Calu3 (cell line): ENCODE measurements at regions not wholly inside any gene's neighbourhood (a gene's known extent, or its start where the extent isn't known, plus 50 kb on each side); places are given as distances from the start of the nearest gene placed in this dataset.

ENCODE experiments used
- BruUV-seq: library from RNA; stranded (reverse); fragments of 400-500 nt; replicated peaks from 2 replicates; lab custom pipeline; 2021; lab: Mats Ljungman, UMichigan
- CTCF ChIA-PET: fragments of 300-600 bp; sonication (Branson Sonifier 250); formaldehyde crosslinking; loops from one replicate; lab custom pipeline; 2022; ENCODE audit warnings: antibody characterized with exemption; lab: Charles Lee
- DNase-seq: peaks from one replicate; pipeline ENCODE4 v3.0.0; 2022
- H3K27ac Mint-ChIP-seq: one replicate; pipeline ENCODE4 v1.8.0; 2022; ENCODE audit warnings: mixed read lengths; ENCODE audit not compliant: unreplicated experiment
- H3K27me3 Mint-ChIP-seq: one replicate; pipeline ENCODE4 v1.8.0; 2022; ENCODE audit warnings: mixed read lengths; ENCODE audit not compliant: unreplicated experiment
- H3K36me3 Mint-ChIP-seq: one replicate; pipeline ENCODE4 v1.8.0; 2022; ENCODE audit warnings: mild to moderate bottlenecking, moderate library complexity, mixed read lengths; ENCODE audit not compliant: insufficient read depth, unreplicated experiment
- H3K4me1 Mint-ChIP-seq: one replicate; pipeline ENCODE4 v1.8.0; 2022; ENCODE audit warnings: mild to moderate bottlenecking, low read depth, mixed read lengths; ENCODE audit not compliant: unreplicated experiment
- H3K4me3 Mint-ChIP-seq: one replicate; pipeline ENCODE4 v1.8.0; 2022; ENCODE audit warnings: mild to moderate bottlenecking, low read depth, moderate library complexity, mixed read lengths; ENCODE audit not compliant: unreplicated experiment
- H3K9me3 Mint-ChIP-seq: one replicate; pipeline ENCODE4 v1.8.0; 2022; ENCODE audit warnings: low read depth, mixed read lengths; ENCODE audit not compliant: unreplicated experiment
- intact Hi-C: fragments of 100-400 bp; cut with micrococcal nuclease; formaldehyde crosslinking; loops from one replicate; pipeline ENCODE4 v1.10.0; 2022; ENCODE audit not compliant: unreplicated experiment
- TF ChIP-seq, protein P1 (sequence below): fragments of 200-600 bp; IDR thresholded peaks from one replicate; pipeline ENCODE4 v1.8.0; 2022; ENCODE audit warnings: antibody characterized with exemption; ENCODE audit not compliant: unreplicated experiment

DNA sequence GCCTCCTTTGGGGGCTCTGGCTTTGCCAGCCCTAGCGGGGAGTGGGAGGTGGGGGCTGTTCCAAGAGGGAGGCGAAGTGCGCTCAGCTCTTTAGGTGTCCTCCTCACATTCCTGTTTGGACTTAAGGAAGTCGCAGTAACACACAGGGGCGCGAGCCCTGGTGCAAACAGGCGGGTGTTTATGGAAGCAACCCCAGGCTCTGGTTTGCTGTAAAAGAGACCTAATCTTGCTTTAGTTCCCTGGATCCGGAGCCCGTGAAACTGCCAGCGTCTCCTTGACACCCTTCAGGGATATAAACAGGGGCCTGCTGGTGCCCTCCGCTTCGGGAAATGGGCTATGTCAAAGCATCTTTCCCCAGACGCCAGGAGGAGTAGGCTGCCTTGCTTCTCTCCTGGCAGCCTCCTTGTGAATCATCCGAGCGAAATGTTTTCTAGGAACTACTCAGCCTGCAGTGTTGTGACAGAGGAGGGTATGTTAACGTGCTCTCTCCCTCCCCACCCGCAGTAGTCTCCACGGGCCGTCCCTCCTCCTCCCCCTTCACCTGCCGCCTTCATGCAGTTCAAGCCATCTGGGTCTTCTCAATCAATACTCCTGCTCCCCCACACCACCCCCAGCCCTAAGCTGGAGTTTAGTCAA is 168.0 kb upstream of the LRFN2 start:
- Mint-ChIP-seq H3K36me3 (no peaks in the 10 kb centered on the region), H3K4me3 (no peak overlapping the region), H3K27ac (no peak overlapping the region), H3K4me1 (no peaks in the 10 kb centered on the region), H3K27me3 (peaks cover 68% of the 10 kb centered on the region), H3K9me3 (no peaks in the 10 kb centered on the region)
- TF ChIP-seq, protein P1, sequence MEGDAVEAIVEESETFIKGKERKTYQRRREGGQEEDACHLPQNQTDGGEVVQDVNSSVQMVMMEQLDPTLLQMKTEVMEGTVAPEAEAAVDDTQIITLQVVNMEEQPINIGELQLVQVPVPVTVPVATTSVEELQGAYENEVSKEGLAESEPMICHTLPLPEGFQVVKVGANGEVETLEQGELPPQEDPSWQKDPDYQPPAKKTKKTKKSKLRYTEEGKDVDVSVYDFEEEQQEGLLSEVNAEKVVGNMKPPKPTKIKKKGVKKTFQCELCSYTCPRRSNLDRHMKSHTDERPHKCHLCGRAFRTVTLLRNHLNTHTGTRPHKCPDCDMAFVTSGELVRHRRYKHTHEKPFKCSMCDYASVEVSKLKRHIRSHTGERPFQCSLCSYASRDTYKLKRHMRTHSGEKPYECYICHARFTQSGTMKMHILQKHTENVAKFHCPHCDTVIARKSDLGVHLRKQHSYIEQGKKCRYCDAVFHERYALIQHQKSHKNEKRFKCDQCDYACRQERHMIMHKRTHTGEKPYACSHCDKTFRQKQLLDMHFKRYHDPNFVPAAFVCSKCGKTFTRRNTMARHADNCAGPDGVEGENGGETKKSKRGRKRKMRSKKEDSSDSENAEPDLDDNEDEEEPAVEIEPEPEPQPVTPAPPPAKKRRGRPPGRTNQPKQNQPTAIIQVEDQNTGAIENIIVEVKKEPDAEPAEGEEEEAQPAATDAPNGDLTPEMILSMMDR, result no peak
- intact Hi-C loops, result no loop called here
- no TSS peak for BruUV-seq
- no peak for DNase-seq
- CTCF ChIA-PET, result no interaction called here

DNA sequence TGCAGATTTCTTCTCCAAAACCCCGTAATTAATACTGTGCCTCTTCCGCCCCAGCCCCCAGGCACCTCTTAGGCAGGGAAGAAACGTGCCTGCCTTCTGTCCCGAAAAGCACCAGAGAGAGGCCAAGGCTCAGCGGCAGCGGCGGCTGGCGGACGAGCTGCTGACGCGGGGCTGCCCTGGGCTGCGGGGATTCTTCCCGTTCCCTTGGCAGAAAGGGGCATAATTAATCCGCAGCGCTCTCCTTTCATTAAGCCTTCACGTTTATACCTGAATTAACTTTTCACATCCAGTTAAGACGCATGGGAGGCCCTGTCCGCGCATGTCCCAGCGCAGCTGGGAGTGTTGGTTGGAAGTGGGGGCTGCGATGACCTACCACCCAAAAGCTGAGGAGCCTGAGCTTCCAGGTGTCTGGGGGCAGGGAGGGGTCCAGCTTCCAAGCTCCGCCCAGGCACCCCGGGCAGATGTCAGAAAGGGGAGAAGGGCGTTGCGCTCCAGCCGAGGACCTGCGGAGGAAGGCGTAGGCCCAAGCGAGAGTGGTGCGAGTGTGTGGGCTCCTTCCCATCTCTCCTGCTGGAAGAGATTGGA is 167.4 kb upstream of the LRFN2 start:
- BruUV-seq, result no TSS peak
- TF ChIP-seq, protein P1, result no peak
- CTCF ChIA-PET, result no interaction called here
- Mint-ChIP-seq H3K4me3 (no peak overlapping the region), H3K36me3 (no peaks in the 10 kb centered on the region), H3K4me1 (no peaks in the 10 kb centered on the region), H3K9me3 (no peaks in the 10 kb centered on the region), H3K27me3 (peaks cover 72% of the 10 kb centered on the region), H3K27ac (no peak overlapping the region)
- intact Hi-C loops, result no loop called here
- DNase-seq, result no peak

DNA sequence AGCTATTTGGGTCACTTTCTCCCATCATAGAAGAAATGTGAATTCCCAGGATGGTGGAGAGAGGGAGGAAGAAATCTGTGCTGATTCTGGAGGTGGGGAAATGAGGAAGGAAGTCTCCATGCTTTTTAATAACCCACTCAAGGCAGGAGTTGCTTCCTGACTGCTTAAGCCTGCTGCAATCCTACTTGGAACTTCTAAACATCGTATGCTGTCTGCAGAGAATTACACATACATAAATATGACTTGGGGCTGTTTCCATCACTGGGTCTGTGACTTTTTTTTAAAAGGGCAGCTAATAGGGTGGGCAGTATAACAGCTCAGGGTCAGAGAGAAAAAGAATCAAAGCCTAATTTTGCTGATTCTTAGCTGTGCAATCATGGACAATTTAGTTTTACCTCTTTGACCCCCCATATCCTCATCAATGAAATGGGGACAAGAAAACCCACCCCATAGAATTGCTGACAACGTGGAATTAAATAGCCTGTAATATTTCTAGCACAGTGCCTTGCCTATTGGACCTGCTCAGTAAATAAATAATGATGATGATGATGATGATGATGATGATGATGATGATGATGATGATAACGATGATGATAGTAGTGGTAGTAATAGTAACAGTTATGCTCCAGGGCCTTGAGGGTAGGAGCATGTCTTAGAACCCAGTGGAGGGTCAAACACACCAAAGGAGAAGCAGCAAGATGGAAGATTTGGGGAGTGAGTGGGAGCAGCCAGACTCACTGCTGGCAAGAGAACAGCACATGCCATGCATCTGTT is 166.7 kb upstream of the LRFN2 start:
- intact Hi-C loops, result no loop called here
- no peaks in the 10 kb centered on the region for H3K9me3 Mint-ChIP-seq
- H3K4me1 Mint-ChIP-seq, result no peaks in the 10 kb centered on the region
- no peaks in the 10 kb centered on the region for H3K36me3 Mint-ChIP-seq
- CTCF ChIA-PET, result no interaction called here
- no peak overlapping the region for H3K27ac Mint-ChIP-seq
- no peak overlapping the region for H3K4me3 Mint-ChIP-seq
- peaks cover 72% of the 10 kb centered on the region for H3K27me3 Mint-ChIP-seq
- DNase-seq, result no peak
- BruUV-seq, result no TSS peak
- TF ChIP-seq, protein P1, result no peak

DNA sequence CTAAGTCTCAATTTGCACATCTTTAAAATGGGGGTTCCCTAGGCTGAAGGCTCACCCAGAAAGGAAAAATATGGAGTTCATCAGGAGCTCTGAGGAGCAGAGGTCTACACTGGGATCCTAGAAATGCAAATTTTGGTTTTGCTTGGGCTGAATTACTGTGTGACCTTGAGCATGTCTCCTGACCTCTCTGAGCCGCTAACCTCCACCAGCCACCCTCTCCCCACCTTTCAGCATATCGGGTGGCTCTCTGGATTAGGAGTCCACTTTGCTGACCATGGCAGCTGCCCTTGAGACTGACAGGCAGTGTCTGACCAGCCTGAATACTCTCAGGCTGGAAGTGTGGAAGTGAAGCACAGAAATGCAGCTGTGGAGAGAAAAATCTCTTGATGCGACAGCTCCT is 165.9 kb upstream of the LRFN2 start:
- Mint-ChIP-seq H3K36me3 (no peaks in the 10 kb centered on the region), H3K27ac (no peak overlapping the region), H3K4me3 (no peak overlapping the region), H3K4me1 (no peaks in the 10 kb centered on the region), H3K9me3 (no peaks in the 10 kb centered on the region), H3K27me3 (peaks cover 72% of the 10 kb centered on the region)
- TF ChIP-seq, protein P1, result no peak
- intact Hi-C loops, result no loop called here
- CTCF ChIA-PET, result no interaction called here
- no TSS peak for BruUV-seq
- DNase-seq, result no peak
